ENCODE measurements at regions not wholly inside any gene's neighbourhood (a gene's known extent, or its start where the extent isn't known, plus 50 kb on each side); places are given as distances from the start of the nearest gene placed in this dataset.

DNA sequence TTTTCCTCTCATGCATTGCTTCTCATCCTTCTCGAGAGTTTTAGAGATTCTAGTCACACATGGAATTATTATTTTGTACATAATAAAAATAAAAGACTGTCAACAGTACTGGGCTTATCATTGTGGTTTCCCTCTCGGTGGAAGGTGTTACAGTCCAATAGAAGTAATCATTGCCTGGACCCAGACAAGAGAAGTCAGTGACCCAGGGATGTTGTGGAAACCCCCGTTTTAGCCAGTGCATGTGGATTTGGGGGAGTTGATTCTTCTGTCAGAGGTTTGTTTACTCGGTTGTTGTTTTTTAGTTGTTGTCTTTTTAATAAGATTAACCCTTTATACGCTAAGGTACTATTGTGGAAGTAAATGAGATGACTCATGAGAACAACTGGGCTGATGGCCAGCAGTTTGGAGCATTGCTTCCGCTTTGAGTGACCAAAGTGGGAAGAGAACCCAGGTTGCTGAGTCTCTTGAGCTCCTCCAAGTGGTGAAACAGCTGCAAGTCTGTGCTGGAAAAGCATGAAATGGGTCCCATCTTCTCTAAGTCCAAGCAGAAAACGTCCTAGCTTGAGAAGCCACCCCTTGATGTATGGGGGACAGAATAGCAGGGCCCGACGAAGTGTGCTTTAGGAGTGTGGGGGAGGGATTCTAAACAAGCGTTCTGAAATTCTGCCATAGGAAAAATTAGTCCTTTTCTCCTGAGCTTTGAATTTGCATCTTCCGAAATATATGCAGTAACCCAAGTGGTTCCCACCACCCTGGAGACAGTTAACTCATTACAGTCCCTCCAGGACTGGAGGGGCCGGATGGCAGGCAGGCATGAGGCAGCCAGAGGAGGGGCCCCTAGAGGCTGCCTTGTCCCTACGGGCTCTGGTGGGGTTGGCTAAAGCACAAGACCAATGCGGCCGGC lies 61.8 kb upstream of the GPR45 start:
- no peak overlapping the region for H3K4me2 ChIP-seq
- TF ChIP-seq, protein P1, sequence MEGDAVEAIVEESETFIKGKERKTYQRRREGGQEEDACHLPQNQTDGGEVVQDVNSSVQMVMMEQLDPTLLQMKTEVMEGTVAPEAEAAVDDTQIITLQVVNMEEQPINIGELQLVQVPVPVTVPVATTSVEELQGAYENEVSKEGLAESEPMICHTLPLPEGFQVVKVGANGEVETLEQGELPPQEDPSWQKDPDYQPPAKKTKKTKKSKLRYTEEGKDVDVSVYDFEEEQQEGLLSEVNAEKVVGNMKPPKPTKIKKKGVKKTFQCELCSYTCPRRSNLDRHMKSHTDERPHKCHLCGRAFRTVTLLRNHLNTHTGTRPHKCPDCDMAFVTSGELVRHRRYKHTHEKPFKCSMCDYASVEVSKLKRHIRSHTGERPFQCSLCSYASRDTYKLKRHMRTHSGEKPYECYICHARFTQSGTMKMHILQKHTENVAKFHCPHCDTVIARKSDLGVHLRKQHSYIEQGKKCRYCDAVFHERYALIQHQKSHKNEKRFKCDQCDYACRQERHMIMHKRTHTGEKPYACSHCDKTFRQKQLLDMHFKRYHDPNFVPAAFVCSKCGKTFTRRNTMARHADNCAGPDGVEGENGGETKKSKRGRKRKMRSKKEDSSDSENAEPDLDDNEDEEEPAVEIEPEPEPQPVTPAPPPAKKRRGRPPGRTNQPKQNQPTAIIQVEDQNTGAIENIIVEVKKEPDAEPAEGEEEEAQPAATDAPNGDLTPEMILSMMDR (IDR thresholded peaks at IDR 0.05; ENCODE audit: poor library complexity): peak; percentile 28
- no peak for TF ChIP-seq EZH2 (IDR thresholded peaks at IDR 0.05; ENCODE audit: borderline replicate concordance)
- H2AFZ ChIP-seq: no peak overlapping the region
- H3K4me1 ChIP-seq (ENCODE audit: insufficient read depth): peaks cover 4% of the 10 kb centered on the region
- no peaks in the 10 kb centered on the region for H3K9me2 ChIP-seq (replicated peaks; ENCODE audit: insufficient read depth)
- peaks cover 24% of the 10 kb centered on the region for H3K27me3 ChIP-seq
- H3K4me3 ChIP-seq: no peak overlapping the region
- no peaks in the 10 kb centered on the region for H3K36me3 ChIP-seq (replicated peaks; ENCODE audit: insufficient read depth, low read depth)
- H3K79me2 ChIP-seq: no peaks in the 10 kb centered on the region
- WGBS (ENCODE audit: low lambda C conversion rate, missing lambda C conversion rate): 70% methylated on average over 15 of the region's 15 CpGs
- H3K27ac ChIP-seq: no peak overlapping the region
- H4K20me1 ChIP-seq (ENCODE audit: insufficient read depth, poor library complexity, severe bottlenecking): no peaks in the 10 kb centered on the region
- DNase-seq (ENCODE audit: low spot score): peak; percentile 50
- H3K9me3 ChIP-seq (ENCODE audit: low read depth): no peaks in the 10 kb centered on the region

DNA sequence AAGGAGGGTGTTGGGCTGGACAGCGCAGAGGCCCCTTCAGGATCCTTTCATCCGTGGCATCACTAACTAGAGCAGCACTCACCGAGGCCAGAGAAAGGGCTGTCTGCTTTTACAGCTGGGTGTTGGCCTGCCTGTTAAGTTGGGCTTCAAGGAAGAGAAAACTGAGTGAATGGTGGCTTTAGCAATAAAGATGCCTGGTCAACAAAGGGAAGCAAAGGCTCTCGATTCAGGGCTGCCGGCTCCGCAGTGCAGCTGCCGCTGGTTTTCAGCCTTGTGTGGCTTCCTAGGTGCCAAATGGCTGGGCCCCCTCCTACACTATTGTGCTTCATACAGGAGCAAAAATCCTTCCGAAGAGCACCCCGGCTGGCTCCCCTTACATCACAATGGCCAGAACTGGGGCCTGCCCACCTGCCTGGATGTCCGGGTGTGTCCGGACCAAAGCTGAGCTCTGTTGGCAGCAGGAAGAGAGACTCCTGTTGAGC lies 61.0 kb upstream of the GPR45 start:
- Histone ChIP-seq H3K4me2 (no peak overlapping the region), H3K9me3 (ENCODE audit: low read depth) (no peaks in the 10 kb centered on the region), H3K27me3 (peaks cover 22% of the 10 kb centered on the region), H3K36me3 (replicated peaks; ENCODE audit: insufficient read depth, low read depth) (no peaks in the 10 kb centered on the region), H2AFZ (no peak overlapping the region), H3K9me2 (replicated peaks; ENCODE audit: insufficient read depth) (no peaks in the 10 kb centered on the region), H3K4me3 (no peak overlapping the region), H3K4me1 (ENCODE audit: insufficient read depth) (peaks cover 4% of the 10 kb centered on the region), H3K79me2 (no peaks in the 10 kb centered on the region), H4K20me1 (ENCODE audit: insufficient read depth, poor library complexity, severe bottlenecking) (no peaks in the 10 kb centered on the region), H3K27ac (no peak overlapping the region)
- WGBS (ENCODE audit: low lambda C conversion rate, missing lambda C conversion rate): 70% methylated on average over 11 of the region's 11 CpGs
- TF ChIP-seq EZH2phosphoT487 (IDR thresholded peaks at IDR 0.05; ENCODE audit: low read depth, severe bottlenecking, unreplicated experiment): no peak
- TF ChIP-seq, protein P1 (IDR thresholded peaks at IDR 0.05; ENCODE audit: poor library complexity): no peak
- TF ChIP-seq EZH2 (IDR thresholded peaks at IDR 0.05; ENCODE audit: borderline replicate concordance): no peak
- no peak for DNase-seq (ENCODE audit: low spot score)

DNA sequence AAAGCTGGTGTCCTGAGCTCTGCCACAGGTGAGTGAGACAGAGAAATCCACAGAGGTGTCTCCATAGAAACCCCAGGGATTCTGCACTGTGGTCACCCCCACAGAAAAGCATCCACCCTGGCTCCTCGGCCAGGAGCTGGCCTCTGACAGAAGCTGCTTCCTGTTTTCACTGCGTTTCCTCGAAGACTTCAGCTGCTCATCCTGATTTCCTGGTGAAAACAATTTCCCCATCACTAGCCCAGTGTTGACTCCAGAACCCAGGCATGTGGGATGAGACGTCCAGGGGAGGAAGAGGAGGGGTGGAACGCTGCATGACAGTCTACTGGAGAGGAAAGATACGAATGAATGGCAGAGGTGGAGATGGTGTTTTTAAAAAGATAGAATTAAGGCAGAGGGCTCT lies 60.3 kb upstream of the GPR45 start:
- WGBS (ENCODE audit: low lambda C conversion rate, missing lambda C conversion rate): 75% methylated on average over 6 of the region's 6 CpGs
- Histone ChIP-seq H3K27me3 (peaks cover 22% of the 10 kb centered on the region), H3K79me2 (no peaks in the 10 kb centered on the region), H3K4me1 (ENCODE audit: insufficient read depth) (peaks cover 4% of the 10 kb centered on the region), H2AFZ (no peak overlapping the region), H3K9me2 (replicated peaks; ENCODE audit: insufficient read depth) (no peaks in the 10 kb centered on the region), H3K9me3 (ENCODE audit: low read depth) (no peaks in the 10 kb centered on the region), H3K27ac (no peak overlapping the region), H3K4me2 (no peak overlapping the region), H3K4me3 (no peak overlapping the region), H4K20me1 (ENCODE audit: insufficient read depth, poor library complexity, severe bottlenecking) (no peaks in the 10 kb centered on the region), H3K36me3 (replicated peaks; ENCODE audit: insufficient read depth, low read depth) (no peaks in the 10 kb centered on the region)
- no peak for DNase-seq (ENCODE audit: low spot score)
- TF ChIP-seq, protein P1 (IDR thresholded peaks at IDR 0.05; ENCODE audit: poor library complexity): no peak
- TF ChIP-seq EZH2 (IDR thresholded peaks at IDR 0.05; ENCODE audit: borderline replicate concordance) (no peak), EZH2phosphoT487 (IDR thresholded peaks at IDR 0.05; ENCODE audit: low read depth, severe bottlenecking, unreplicated experiment) (no peak)
